WTC11 (cell line): ENCODE measurements at regions not wholly inside any gene's neighbourhood (a gene's known extent, or its start where the extent isn't known, plus 50 kb on each side); places are given as distances from the start of the nearest gene placed in this dataset.

Experiments used
- ATAC-seq: fragments of 200-7000 bp; cut with Tn5 transposase; 2 replicates; pipeline ENCODE4 v1.10.0; 2021; ENCODE audit warnings: mild to moderate bottlenecking, moderate library complexity
- CTCF ChIA-PET: fragments of 300-600 bp; sonication (Branson Sonifier 250); formaldehyde crosslinking; loops from one replicate; lab custom pipeline; 2021; ENCODE audit warnings: antibody characterized with exemption; lab: Charles Lee
- POLR2A ChIA-PET: fragments of 350-600 bp; sonication (Branson Sonifier 250); formaldehyde crosslinking; loops from one replicate; lab custom pipeline; 2021; ENCODE audit warnings: antibody characterized with exemption; lab: Charles Lee
- DNase-seq: peaks from one replicate; pipeline ENCODE4 v3.0.0; 2021; ENCODE audit warnings: low spot score
- H3K27ac Mint-ChIP-seq: 2 replicates; pipeline ENCODE4 v1.8.0; 2021; ENCODE audit warnings: mixed read lengths
- H3K27me3 Mint-ChIP-seq: 2 replicates; pipeline ENCODE4 v1.8.0; 2021; ENCODE audit warnings: low read depth, mild to moderate bottlenecking, moderate library complexity, mixed read lengths
- H3K36me3 Mint-ChIP-seq: 2 replicates; pipeline ENCODE4 v1.8.0; 2021; ENCODE audit warnings: mixed read lengths
- H3K4me1 Mint-ChIP-seq: 2 replicates; pipeline ENCODE4 v1.8.0; 2022; ENCODE audit warnings: mixed read lengths
- H3K4me3 Mint-ChIP-seq: 2 replicates; pipeline ENCODE4 v1.8.0; 2021; ENCODE audit warnings: mild to moderate bottlenecking, moderate library complexity, mixed read lengths
- H3K9me3 Mint-ChIP-seq: 2 replicates; pipeline ENCODE4 v1.8.0; 2021; ENCODE audit warnings: mixed read lengths
- ARID4B ChIP-seq: sonication (generic); formaldehyde crosslinking; IDR thresholded peaks from 2 replicates; pipeline ENCODE4 v1.8.0; 2023; ENCODE audit warnings: missing genetic modification reagents, mild to moderate bottlenecking, borderline replicate concordance
- CBFB ChIP-seq: sonication (generic); formaldehyde crosslinking; IDR thresholded peaks from 2 replicates; pipeline ENCODE4 v1.8.1; 2022; ENCODE audit warnings: mild to moderate bottlenecking, low read depth, missing genetic modification reagents
- CREM ChIP-seq: sonication (generic); formaldehyde crosslinking; IDR thresholded peaks from 2 replicates; pipeline ENCODE4 v1.8.1; 2022; ENCODE audit warnings: mild to moderate bottlenecking, missing genetic modification reagents, moderate library complexity
- E2F4 ChIP-seq: sonication (generic); formaldehyde crosslinking; IDR thresholded peaks from 2 replicates; pipeline ENCODE4 v1.8.1; 2022; ENCODE audit warnings: low read depth, mild to moderate bottlenecking, moderate library complexity, missing genetic modification reagents, borderline replicate concordance
- KAT7 ChIP-seq: sonication (generic); formaldehyde crosslinking; IDR thresholded peaks from 2 replicates; pipeline ENCODE4 v1.8.1; 2023; ENCODE audit warnings: missing genetic modification reagents, mild to moderate bottlenecking, borderline replicate concordance
- TEAD4 ChIP-seq: sonication (generic); formaldehyde crosslinking; IDR thresholded peaks from 2 replicates; pipeline ENCODE4 v1.8.0; 2022; ENCODE audit warnings: mild to moderate bottlenecking, missing genetic modification reagents
- TP53 ChIP-seq: sonication (generic); formaldehyde crosslinking; IDR thresholded peaks from 2 replicates; pipeline ENCODE4 v1.8.1; 2023; ENCODE audit warnings: mild to moderate bottlenecking, missing genetic modification reagents
- ZNF138 ChIP-seq: sonication (generic); formaldehyde crosslinking; conservative IDR thresholded peaks from 2 replicates; pipeline ENCODE4 v1.8.1; 2022; ENCODE audit warnings: mild to moderate bottlenecking, moderate library complexity, missing genetic modification reagents
- ZNF416 ChIP-seq: fragments of 250-450 bp; sonication (Bioruptor Pico); IDR thresholded peaks from 2 replicates; pipeline ENCODE4 v1.9.0; 2021; ENCODE audit warnings: mild to moderate bottlenecking, inconsistent platforms
- TF ChIP-seq, protein P1 (sequence below): sonication (generic); formaldehyde crosslinking; IDR thresholded peaks from 2 replicates; pipeline ENCODE4 v1.8.0; 2022; ENCODE audit warnings: missing genetic modification reagents
- TF ChIP-seq, protein P2 (sequence below): sonication (generic); formaldehyde crosslinking; IDR thresholded peaks from 2 replicates; pipeline ENCODE4 v1.8.0; 2023; ENCODE audit warnings: mild to moderate bottlenecking, missing genetic modification reagents
- TF ChIP-seq, protein P3 (sequence below): sonication (generic); formaldehyde crosslinking; IDR thresholded peaks from 2 replicates; pipeline ENCODE4 v1.8.1; 2022; ENCODE audit warnings: mild to moderate bottlenecking, missing genetic modification reagents, moderate library complexity, borderline replicate concordance
- TF ChIP-seq, protein P4 (sequence below): sonication (generic); formaldehyde crosslinking; IDR thresholded peaks from 2 replicates; pipeline ENCODE4 v1.8.1; 2022; ENCODE audit warnings: missing genetic modification reagents, borderline replicate concordance

DNA sequence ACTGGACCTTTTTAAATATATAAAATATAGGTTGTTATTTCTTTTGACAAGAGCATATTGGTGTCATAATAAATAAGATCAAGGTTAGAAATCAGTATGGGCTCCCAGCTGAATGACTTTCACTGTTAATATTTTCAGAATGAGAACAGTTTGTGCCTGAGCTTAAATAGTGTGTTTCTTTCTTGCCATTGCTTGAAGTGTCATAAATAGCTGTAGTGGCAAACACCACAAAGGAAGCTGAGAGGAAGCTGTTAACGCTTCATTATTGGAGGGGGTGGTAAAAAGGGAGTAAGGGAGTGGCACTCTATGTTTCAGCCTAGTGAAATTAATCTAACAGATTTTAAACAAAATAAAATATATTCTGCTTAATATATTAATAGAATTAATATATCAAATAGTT lies 1089.8 kb upstream of the NCAM2 start:
- Mint-ChIP-seq H3K27me3 (no peaks in the 10 kb centered on the region), H3K36me3 (no peaks in the 10 kb centered on the region), H3K4me1 (no peaks in the 10 kb centered on the region), H3K9me3 (no peaks in the 10 kb centered on the region), H3K27ac (no peak overlapping the region), H3K4me3 (no peak overlapping the region)
- ATAC-seq: no peak
- ChIA-PET POLR2A (no interaction called here), CTCF (no interaction called here)
- TF ChIP-seq ARID4B (CRISPR knock-in tag): no peak
- no peak for TF ChIP-seq TP53 (CRISPR knock-in tag)
- TF ChIP-seq ZNF138 (CRISPR knock-in tag): no peak
- TF ChIP-seq TEAD4: no peak
- TF ChIP-seq, protein P1, sequence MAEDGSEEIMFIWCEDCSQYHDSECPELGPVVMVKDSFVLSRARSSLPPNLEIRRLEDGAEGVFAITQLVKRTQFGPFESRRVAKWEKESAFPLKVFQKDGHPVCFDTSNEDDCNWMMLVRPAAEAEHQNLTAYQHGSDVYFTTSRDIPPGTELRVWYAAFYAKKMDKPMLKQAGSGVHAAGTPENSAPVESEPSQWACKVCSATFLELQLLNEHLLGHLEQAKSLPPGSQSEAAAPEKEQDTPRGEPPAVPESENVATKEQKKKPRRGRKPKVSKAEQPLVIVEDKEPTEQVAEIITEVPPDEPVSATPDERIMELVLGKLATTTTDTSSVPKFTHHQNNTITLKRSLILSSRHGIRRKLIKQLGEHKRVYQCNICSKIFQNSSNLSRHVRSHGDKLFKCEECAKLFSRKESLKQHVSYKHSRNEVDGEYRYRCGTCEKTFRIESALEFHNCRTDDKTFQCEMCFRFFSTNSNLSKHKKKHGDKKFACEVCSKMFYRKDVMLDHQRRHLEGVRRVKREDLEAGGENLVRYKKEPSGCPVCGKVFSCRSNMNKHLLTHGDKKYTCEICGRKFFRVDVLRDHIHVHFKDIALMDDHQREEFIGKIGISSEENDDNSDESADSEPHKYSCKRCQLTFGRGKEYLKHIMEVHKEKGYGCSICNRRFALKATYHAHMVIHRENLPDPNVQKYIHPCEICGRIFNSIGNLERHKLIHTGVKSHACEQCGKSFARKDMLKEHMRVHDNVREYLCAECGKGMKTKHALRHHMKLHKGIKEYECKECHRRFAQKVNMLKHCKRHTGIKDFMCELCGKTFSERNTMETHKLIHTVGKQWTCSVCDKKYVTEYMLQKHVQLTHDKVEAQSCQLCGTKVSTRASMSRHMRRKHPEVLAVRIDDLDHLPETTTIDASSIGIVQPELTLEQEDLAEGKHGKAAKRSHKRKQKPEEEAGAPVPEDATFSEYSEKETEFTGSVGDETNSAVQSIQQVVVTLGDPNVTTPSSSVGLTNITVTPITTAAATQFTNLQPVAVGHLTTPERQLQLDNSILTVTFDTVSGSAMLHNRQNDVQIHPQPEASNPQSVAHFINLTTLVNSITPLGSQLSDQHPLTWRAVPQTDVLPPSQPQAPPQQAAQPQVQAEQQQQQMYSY (CRISPR knock-in tag): no peak
- TF ChIP-seq KAT7 (CRISPR knock-in tag): no peak
- TF ChIP-seq, protein P2, sequence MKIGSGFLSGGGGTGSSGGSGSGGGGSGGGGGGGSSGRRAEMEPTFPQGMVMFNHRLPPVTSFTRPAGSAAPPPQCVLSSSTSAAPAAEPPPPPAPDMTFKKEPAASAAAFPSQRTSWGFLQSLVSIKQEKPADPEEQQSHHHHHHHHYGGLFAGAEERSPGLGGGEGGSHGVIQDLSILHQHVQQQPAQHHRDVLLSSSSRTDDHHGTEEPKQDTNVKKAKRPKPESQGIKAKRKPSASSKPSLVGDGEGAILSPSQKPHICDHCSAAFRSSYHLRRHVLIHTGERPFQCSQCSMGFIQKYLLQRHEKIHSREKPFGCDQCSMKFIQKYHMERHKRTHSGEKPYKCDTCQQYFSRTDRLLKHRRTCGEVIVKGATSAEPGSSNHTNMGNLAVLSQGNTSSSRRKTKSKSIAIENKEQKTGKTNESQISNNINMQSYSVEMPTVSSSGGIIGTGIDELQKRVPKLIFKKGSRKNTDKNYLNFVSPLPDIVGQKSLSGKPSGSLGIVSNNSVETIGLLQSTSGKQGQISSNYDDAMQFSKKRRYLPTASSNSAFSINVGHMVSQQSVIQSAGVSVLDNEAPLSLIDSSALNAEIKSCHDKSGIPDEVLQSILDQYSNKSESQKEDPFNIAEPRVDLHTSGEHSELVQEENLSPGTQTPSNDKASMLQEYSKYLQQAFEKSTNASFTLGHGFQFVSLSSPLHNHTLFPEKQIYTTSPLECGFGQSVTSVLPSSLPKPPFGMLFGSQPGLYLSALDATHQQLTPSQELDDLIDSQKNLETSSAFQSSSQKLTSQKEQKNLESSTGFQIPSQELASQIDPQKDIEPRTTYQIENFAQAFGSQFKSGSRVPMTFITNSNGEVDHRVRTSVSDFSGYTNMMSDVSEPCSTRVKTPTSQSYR (CRISPR knock-in tag): no peak
- TF ChIP-seq CREM (CRISPR knock-in tag): no peak
- TF ChIP-seq, protein P3, sequence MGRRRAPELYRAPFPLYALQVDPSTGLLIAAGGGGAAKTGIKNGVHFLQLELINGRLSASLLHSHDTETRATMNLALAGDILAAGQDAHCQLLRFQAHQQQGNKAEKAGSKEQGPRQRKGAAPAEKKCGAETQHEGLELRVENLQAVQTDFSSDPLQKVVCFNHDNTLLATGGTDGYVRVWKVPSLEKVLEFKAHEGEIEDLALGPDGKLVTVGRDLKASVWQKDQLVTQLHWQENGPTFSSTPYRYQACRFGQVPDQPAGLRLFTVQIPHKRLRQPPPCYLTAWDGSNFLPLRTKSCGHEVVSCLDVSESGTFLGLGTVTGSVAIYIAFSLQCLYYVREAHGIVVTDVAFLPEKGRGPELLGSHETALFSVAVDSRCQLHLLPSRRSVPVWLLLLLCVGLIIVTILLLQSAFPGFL (CRISPR knock-in tag): no peak
- TF ChIP-seq CBFB (CRISPR knock-in tag): no peak
- no peak for TF ChIP-seq E2F4
- TF ChIP-seq ZNF416: no peak
- TF ChIP-seq, protein P4, sequence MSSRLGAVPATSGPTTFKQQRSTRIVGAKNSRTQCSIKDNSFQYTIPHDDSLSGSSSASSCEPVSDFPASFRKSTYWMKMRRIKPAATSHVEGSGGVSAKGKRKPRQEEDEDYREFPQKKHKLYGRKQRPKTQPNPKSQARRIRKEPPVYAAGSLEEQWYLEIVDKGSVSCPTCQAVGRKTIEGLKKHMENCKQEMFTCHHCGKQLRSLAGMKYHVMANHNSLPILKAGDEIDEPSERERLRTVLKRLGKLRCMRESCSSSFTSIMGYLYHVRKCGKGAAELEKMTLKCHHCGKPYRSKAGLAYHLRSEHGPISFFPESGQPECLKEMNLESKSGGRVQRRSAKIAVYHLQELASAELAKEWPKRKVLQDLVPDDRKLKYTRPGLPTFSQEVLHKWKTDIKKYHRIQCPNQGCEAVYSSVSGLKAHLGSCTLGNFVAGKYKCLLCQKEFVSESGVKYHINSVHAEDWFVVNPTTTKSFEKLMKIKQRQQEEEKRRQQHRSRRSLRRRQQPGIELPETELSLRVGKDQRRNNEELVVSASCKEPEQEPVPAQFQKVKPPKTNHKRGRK (CRISPR knock-in tag): no peak
- no peak for DNase-seq
